SK-N-SH (cell line): ENCODE measurements at regions not wholly inside any gene's neighbourhood (a gene's known extent, or its start where the extent isn't known, plus 50 kb on each side); places are given as distances from the start of the nearest gene placed in this dataset.

Experiments used
- CTCF ChIA-PET: fragments of 300-600, 350-600 bp; formaldehyde crosslinking; extraction: SDS; loops from one replicate; lab custom pipeline; 2021; lab: Yijun Ruan, JAX
- POLR2A ChIA-PET: fragments of 350-600 bp; sonication (Branson Sonifier 250); formaldehyde crosslinking; extraction: SDS; loops from one replicate; lab custom pipeline; 2020; ENCODE audit warnings: antibody characterized with exemption, inconsistent platforms; lab: Yijun Ruan, JAX
- DNase-seq: peaks from one replicate; pipeline ENCODE4 v3.0.0; 2012
- H2AFZ ChIP-seq: fragments of 200-600 bp; sonication (generic); 2 replicates; pipeline ENCODE4 v1.8.1; 2016; ENCODE audit warnings: antibody characterized with exemption, mild to moderate bottlenecking, low read depth
- H3F3A ChIP-seq: fragments of 200-600 bp; sonication (generic); replicated peaks from 2 replicates; pipeline ENCODE3; 2016; ENCODE audit warnings: antibody characterized with exemption, mild to moderate bottlenecking; ENCODE audit not compliant: insufficient read depth
- H3K27ac ChIP-seq, 2 experiments: fragments of 200-500 bp in 1 of 2; fragments of 200-600 bp in 1 of 2; sonication (Bioruptor generic) in 1 of 2; sonication (generic), shearing (Covaris generic) in 1 of 2; 2 replicates each; pipeline versions ENCODE4 v1.5.1 to v1.6.1; 2014 to 2016; ENCODE audit warnings: low read depth in 2 of 2, inconsistent platforms in 1 of 2, low read length in 1 of 2, mild to moderate bottlenecking in 1 of 2, mixed read lengths in 1 of 2
- H3K27me3 ChIP-seq: fragments of 200-600 bp; sonication (generic), shearing (Covaris generic); 2 replicates; pipeline ENCODE4 v1.6.1; 2016; ENCODE audit warnings: mixed run types; ENCODE audit not compliant: insufficient read depth
- H3K36me3 ChIP-seq, 2 experiments: fragments of 200-500 bp in 1 of 2; fragments of 200-600 bp in 1 of 2; sonication (Bioruptor generic) in 1 of 2; sonication (generic) in 1 of 2; replicated peaks in 1 of 2; 2 replicates each; pipeline versions ENCODE3 to v1.5.1; 2014 to 2016; ENCODE audit warnings: low read length in 1 of 2, mild to moderate bottlenecking in 1 of 2; ENCODE audit not compliant: insufficient read depth in 2 of 2, control insufficient read depth in 1 of 2
- H3K4me1 ChIP-seq, 2 experiments: fragments of 200-500 bp in 1 of 2; fragments of 200-600 bp in 1 of 2; sonication (Bioruptor generic) in 1 of 2; sonication (generic), shearing (Covaris generic) in 1 of 2; 2 replicates each; pipeline versions ENCODE4 v1.5.1 to v1.6.1; 2014 to 2016; ENCODE audit warnings: low read depth in 1 of 2, low read length in 1 of 2, mixed run types in 1 of 2; ENCODE audit not compliant: insufficient read depth in 2 of 2, control insufficient read depth in 1 of 2
- H3K4me2 ChIP-seq: fragments of 200-600 bp; sonication (generic), shearing (Covaris generic); 2 replicates; pipeline ENCODE4 v1.6.1; 2017; ENCODE audit warnings: mixed run types
- H3K4me3 ChIP-seq, 2 experiments: fragments of 200-500 bp in 1 of 2; fragments of 200-600 bp in 1 of 2; sonication (Bioruptor generic) in 1 of 2; sonication (generic), shearing (Covaris generic) in 1 of 2; 2 replicates each; pipeline versions ENCODE4 v1.5.1 to v1.8.1; 2014 to 2016; ENCODE audit warnings: low read depth in 2 of 2, inconsistent platforms in 1 of 2, low read length in 1 of 2, mild to moderate bottlenecking in 1 of 2, mixed read lengths in 1 of 2, moderate library complexity in 1 of 2
- H3K79me2 ChIP-seq: fragments of 200-600 bp; sonication (generic); 2 replicates; pipeline ENCODE4 v1.8.1; 2017; ENCODE audit warnings: mild to moderate bottlenecking; ENCODE audit not compliant: insufficient read depth
- H3K9ac ChIP-seq: fragments of 200-600 bp; sonication (generic); 2 replicates; pipeline ENCODE4 v1.6.1; 2017; ENCODE audit warnings: mixed run types
- H3K9me2 ChIP-seq: fragments of 200-600 bp; sonication (generic); 2 replicates; pipeline ENCODE4 v1.6.1; 2017; ENCODE audit warnings: mixed run types
- H3K9me3 ChIP-seq: fragments of 200-600 bp; sonication (generic); 2 replicates; pipeline ENCODE4 v1.6.1; 2017; ENCODE audit warnings: mixed run types, mild to moderate bottlenecking, moderate library complexity
- H4K20me1 ChIP-seq: fragments of 200-600 bp; sonication (generic); 2 replicates; pipeline ENCODE4 v1.6.1; 2017; ENCODE audit warnings: mild to moderate bottlenecking, mixed run types; ENCODE audit not compliant: insufficient read depth
- ELF1 ChIP-seq: IDR thresholded peaks from 2 replicates; pipeline ENCODE4 v1.4.0; 2012
- EZH2phosphoT487 ChIP-seq: fragments of 200-600 bp; sonication (generic); IDR thresholded peaks from 2 replicates; pipeline ENCODE4 v1.6.1; 2017; ENCODE audit warnings: low read depth, mixed run types, mild to moderate bottlenecking, antibody characterized with exemption, moderate library complexity, borderline replicate concordance
- FOSL2 ChIP-seq: IDR thresholded peaks from 2 replicates; pipeline ENCODE4 v1.4.0; 2012; ENCODE audit warnings: low read depth, mild to moderate bottlenecking, moderate library complexity, borderline replicate concordance
- FOXJ3 ChIP-seq: sonication (generic); formaldehyde crosslinking; IDR thresholded peaks from 2 replicates; pipeline ENCODE4 v1.5.1; 2020; ENCODE audit warnings: mild to moderate bottlenecking, missing genetic modification reagents
- GABPA ChIP-seq: IDR thresholded peaks from 2 replicates; pipeline ENCODE4 v1.4.0; 2012; ENCODE audit warnings: low read depth, mild to moderate bottlenecking
- GATA2 ChIP-seq: sonication (generic); formaldehyde crosslinking; IDR thresholded peaks from 2 replicates; pipeline ENCODE4 v1.5.0; 2020; ENCODE audit warnings: mild to moderate bottlenecking, missing genetic modification reagents
- MEF2A ChIP-seq: IDR thresholded peaks from 2 replicates; pipeline ENCODE4 v1.4.0; 2012; ENCODE audit warnings: low read depth, borderline replicate concordance
- MXI1 ChIP-seq: IDR thresholded peaks from 2 replicates; pipeline ENCODE4 v1.6.1; 2012; ENCODE audit warnings: mild to moderate bottlenecking, low read depth, low read length, improper control_type of control experiment
- RXRA ChIP-seq: IDR thresholded peaks from 2 replicates; pipeline ENCODE4 v1.4.0; 2012; ENCODE audit warnings: low read depth, mild to moderate bottlenecking, borderline replicate concordance
- SIN3A ChIP-seq: IDR thresholded peaks from 2 replicates; pipeline ENCODE4 v1.6.1; 2012; ENCODE audit warnings: low read depth, mild to moderate bottlenecking, low read length, moderate library complexity, borderline replicate concordance
- SMC3 ChIP-seq: IDR thresholded peaks from 2 replicates; pipeline ENCODE4 v1.6.1; 2012; ENCODE audit warnings: low read depth, low read length, improper control_type of control experiment
- TAF1 ChIP-seq: IDR thresholded peaks from 2 replicates; pipeline ENCODE4 v1.6.1; 2012; ENCODE audit warnings: low read depth, mild to moderate bottlenecking, low read length, moderate library complexity, borderline replicate concordance
- TCF12 ChIP-seq: IDR thresholded peaks from 2 replicates; pipeline ENCODE4 v1.4.0; 2012
- TEAD4 ChIP-seq: IDR thresholded peaks from 2 replicates; pipeline ENCODE4 v1.4.0; 2012; ENCODE audit warnings: mild to moderate bottlenecking, borderline replicate concordance; ENCODE audit not compliant: insufficient read depth
- WGBS: methylation state at CpG from one replicate; pipeline ENCODE4 v1.1.6; 2017; ENCODE audit warnings: low lambda C conversion rate; 5-methylcytosine and 5-hydroxymethylcytosine counted together
- TF ChIP-seq, protein P1 (sequence below): IDR thresholded peaks from 2 replicates; pipeline ENCODE4 v1.6.1; 2012; ENCODE audit warnings: mild to moderate bottlenecking, low read depth, low read length, moderate library complexity
- TF ChIP-seq, protein P2 (sequence below): IDR thresholded peaks from 2 replicates; pipeline ENCODE4; 2012
- TF ChIP-seq, protein P3 (sequence below): fragments of 150-350 bp; IDR thresholded peaks from 2 replicates; pipeline ENCODE4 v1.6.1; 2017; ENCODE audit warnings: antibody characterized with exemption, low read length, low read depth, borderline replicate concordance
- TF ChIP-seq, protein P4 (sequence below): fragments of 200-600 bp; sonication (generic); IDR thresholded peaks from 2 replicates; pipeline ENCODE4 v1.6.1; 2017; ENCODE audit warnings: antibody characterized with exemption, mild to moderate bottlenecking, moderate library complexity
- TF ChIP-seq, protein P5 (sequence below): IDR thresholded peaks from 2 replicates; pipeline ENCODE4 v1.4.0; 2012; ENCODE audit warnings: low read depth, borderline replicate concordance

DNA sequence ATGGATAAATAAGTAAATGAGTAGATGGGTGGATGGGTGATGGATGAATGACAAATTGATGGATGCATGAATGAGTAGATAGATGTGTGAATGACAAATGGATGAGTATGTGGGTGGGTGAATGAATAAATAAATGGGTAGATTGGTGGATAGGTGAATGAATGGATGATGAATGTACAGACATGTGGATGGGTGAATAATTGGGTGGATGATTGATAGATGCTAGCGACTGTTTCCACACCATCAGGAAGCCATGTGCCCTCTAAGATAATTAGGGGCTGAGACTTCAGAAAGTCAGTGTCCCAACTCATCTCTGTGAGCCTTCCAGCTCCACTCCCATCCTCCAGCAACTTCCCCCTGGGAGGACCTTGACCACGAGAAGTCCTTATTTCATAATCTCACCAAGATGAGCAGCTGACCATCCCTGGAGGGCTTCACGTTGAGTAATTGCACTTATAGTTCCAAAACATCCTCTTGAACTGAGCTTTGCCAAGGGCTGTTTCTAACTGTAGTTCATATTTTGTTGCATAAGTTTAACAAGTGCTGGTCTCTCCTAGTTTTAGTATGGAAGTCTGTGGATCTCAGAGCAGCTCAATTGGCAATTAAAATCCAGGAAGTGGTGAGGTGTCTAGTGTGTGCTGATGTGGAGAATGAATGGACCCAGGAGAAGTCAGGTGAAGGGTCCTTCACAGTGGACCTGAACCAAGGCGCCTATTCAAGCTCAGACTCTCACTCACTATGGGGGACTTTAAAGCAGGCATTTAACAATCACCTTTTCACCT is 295.7 kb downstream of the ADGRD1 start:
- TF ChIP-seq SMC3: no peak
- TF ChIP-seq FOXJ3 (CRISPR knock-in tag): no peak
- no peak for TF ChIP-seq TEAD4
- TF ChIP-seq, protein P1, sequence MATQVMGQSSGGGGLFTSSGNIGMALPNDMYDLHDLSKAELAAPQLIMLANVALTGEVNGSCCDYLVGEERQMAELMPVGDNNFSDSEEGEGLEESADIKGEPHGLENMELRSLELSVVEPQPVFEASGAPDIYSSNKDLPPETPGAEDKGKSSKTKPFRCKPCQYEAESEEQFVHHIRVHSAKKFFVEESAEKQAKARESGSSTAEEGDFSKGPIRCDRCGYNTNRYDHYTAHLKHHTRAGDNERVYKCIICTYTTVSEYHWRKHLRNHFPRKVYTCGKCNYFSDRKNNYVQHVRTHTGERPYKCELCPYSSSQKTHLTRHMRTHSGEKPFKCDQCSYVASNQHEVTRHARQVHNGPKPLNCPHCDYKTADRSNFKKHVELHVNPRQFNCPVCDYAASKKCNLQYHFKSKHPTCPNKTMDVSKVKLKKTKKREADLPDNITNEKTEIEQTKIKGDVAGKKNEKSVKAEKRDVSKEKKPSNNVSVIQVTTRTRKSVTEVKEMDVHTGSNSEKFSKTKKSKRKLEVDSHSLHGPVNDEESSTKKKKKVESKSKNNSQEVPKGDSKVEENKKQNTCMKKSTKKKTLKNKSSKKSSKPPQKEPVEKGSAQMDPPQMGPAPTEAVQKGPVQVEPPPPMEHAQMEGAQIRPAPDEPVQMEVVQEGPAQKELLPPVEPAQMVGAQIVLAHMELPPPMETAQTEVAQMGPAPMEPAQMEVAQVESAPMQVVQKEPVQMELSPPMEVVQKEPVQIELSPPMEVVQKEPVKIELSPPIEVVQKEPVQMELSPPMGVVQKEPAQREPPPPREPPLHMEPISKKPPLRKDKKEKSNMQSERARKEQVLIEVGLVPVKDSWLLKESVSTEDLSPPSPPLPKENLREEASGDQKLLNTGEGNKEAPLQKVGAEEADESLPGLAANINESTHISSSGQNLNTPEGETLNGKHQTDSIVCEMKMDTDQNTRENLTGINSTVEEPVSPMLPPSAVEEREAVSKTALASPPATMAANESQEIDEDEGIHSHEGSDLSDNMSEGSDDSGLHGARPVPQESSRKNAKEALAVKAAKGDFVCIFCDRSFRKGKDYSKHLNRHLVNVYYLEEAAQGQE: no peak
- no peak for TF ChIP-seq GATA2 (CRISPR knock-in tag)
- TF ChIP-seq MXI1: no peak
- no peak for TF ChIP-seq ELF1
- TF ChIP-seq TAF1: no peak
- TF ChIP-seq, protein P2, sequence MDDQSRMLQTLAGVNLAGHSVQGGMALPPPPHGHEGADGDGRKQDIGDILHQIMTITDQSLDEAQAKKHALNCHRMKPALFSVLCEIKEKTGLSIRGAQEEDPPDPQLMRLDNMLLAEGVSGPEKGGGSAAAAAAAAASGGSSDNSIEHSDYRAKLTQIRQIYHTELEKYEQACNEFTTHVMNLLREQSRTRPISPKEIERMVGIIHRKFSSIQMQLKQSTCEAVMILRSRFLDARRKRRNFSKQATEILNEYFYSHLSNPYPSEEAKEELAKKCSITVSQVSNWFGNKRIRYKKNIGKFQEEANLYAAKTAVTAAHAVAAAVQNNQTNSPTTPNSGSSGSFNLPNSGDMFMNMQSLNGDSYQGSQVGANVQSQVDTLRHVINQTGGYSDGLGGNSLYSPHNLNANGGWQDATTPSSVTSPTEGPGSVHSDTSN: no peak
- no peak for TF ChIP-seq TCF12
- TF ChIP-seq, protein P3, sequence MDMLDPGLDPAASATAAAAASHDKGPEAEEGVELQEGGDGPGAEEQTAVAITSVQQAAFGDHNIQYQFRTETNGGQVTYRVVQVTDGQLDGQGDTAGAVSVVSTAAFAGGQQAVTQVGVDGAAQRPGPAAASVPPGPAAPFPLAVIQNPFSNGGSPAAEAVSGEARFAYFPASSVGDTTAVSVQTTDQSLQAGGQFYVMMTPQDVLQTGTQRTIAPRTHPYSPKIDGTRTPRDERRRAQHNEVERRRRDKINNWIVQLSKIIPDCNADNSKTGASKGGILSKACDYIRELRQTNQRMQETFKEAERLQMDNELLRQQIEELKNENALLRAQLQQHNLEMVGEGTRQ: no peak
- TF ChIP-seq, protein P4, sequence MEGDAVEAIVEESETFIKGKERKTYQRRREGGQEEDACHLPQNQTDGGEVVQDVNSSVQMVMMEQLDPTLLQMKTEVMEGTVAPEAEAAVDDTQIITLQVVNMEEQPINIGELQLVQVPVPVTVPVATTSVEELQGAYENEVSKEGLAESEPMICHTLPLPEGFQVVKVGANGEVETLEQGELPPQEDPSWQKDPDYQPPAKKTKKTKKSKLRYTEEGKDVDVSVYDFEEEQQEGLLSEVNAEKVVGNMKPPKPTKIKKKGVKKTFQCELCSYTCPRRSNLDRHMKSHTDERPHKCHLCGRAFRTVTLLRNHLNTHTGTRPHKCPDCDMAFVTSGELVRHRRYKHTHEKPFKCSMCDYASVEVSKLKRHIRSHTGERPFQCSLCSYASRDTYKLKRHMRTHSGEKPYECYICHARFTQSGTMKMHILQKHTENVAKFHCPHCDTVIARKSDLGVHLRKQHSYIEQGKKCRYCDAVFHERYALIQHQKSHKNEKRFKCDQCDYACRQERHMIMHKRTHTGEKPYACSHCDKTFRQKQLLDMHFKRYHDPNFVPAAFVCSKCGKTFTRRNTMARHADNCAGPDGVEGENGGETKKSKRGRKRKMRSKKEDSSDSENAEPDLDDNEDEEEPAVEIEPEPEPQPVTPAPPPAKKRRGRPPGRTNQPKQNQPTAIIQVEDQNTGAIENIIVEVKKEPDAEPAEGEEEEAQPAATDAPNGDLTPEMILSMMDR: no peak
- TF ChIP-seq MEF2A: no peak
- no peak for TF ChIP-seq RXRA
- TF ChIP-seq FOSL2: no peak
- no peak for TF ChIP-seq GABPA
- no peak for TF ChIP-seq SIN3A
- TF ChIP-seq, protein P5, sequence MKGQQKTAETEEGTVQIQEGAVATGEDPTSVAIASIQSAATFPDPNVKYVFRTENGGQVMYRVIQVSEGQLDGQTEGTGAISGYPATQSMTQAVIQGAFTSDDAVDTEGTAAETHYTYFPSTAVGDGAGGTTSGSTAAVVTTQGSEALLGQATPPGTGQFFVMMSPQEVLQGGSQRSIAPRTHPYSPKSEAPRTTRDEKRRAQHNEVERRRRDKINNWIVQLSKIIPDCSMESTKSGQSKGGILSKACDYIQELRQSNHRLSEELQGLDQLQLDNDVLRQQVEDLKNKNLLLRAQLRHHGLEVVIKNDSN: no peak
- TF ChIP-seq EZH2phosphoT487: no peak
- TF ChIP-seq, all 33 proteins: peak for 0
- no peaks in the 10 kb centered on the region for H4K20me1 ChIP-seq
- H3K27me3 ChIP-seq: no peaks in the 10 kb centered on the region
- H3K9ac ChIP-seq: no peak overlapping the region
- no peak overlapping the region for H3K4me3 ChIP-seq
- no peak overlapping the region for H3K27ac ChIP-seq
- H3K36me3 ChIP-seq: no peaks in the 10 kb centered on the region
- ChIA-PET POLR2A (no interaction called here), CTCF (interaction anchor here (1.1 kb wide), 1 partner anchor 205 kb away, joined by 4 read pairs; no protein-coding TSS in a partner anchor)
- H2AFZ ChIP-seq: no peak overlapping the region
- 16% methylated on average over 4 of the region's 4 CpGs for WGBS
- H3K9me3 ChIP-seq: no peaks in the 10 kb centered on the region
- H3K9me2 ChIP-seq: no peaks in the 10 kb centered on the region
- no peaks in the 10 kb centered on the region for H3F3A ChIP-seq
- H3K79me2 ChIP-seq: no peaks in the 10 kb centered on the region
- no peaks in the 10 kb centered on the region; a peak in 1 of 4 replicates for H3K4me1 ChIP-seq
- H3K4me2 ChIP-seq: no peak overlapping the region
- DNase-seq: no peak
